ENCODE measurements at regions not wholly inside any gene's neighbourhood (a gene's known extent, or its start where the extent isn't known, plus 50 kb on each side); places are given as distances from the start of the nearest gene placed in this dataset.

GRCh38 chr20:6489361-6490171 is 277.9 kb upstream of the BMP2 start:
- TF ChIP-seq CTCF (IDR thresholded peaks at IDR 0.05), result no peak
- TF ChIP-seq POLR2A (IDR thresholded peaks at IDR 0.05), result no peak
- TF ChIP-seq EP300 (IDR thresholded peaks at IDR 0.05), result no peak
